Liver (tissue), 3 donors: ENCODE measurements at regions not wholly inside any gene's neighbourhood (a gene's known extent, or its start where the extent isn't known, plus 50 kb on each side); places are given as distances from the start of the nearest gene placed in this dataset.

ENCODE experiments used
- GABPA ChIP-seq, 2 donors: IDR thresholded peaks in 1 of 2; conservative IDR thresholded peaks in 1 of 2; 2 replicates each; pipeline ENCODE4 v1.6.1; 2016; ENCODE audit warnings: antibody characterized with exemption in 2 of 2, mild to moderate bottlenecking in 1 of 2, moderate library complexity in 1 of 2
- MAX ChIP-seq: IDR thresholded peaks from 2 replicates; pipeline ENCODE4 v1.6.1; 2016; ENCODE audit warnings: antibody characterized with exemption
- NR2F2 ChIP-seq: IDR thresholded peaks from 2 replicates; pipeline ENCODE4 v1.6.1; 2016; ENCODE audit warnings: antibody characterized with exemption
- RAD21 ChIP-seq, 2 donors: IDR thresholded peaks; 2 replicates each; pipeline ENCODE4 v1.6.1; 2016; ENCODE audit warnings: antibody characterized with exemption in 2 of 2, mild to moderate bottlenecking in 2 of 2
- SP1 ChIP-seq: IDR thresholded peaks from 2 replicates; pipeline ENCODE4 v1.6.1; 2018; ENCODE audit warnings: antibody characterized with exemption, mild to moderate bottlenecking
- TAF1 ChIP-seq: conservative IDR thresholded peaks from 2 replicates; pipeline ENCODE4 v1.6.1; 2016; ENCODE audit warnings: antibody characterized with exemption, mild to moderate bottlenecking
- TF ChIP-seq, protein P1 (sequence below): fragments of 150-350 bp; IDR thresholded peaks from 2 replicates; pipeline ENCODE4 v1.5.1; 2017; ENCODE audit warnings: improper control_type of control experiment, low read depth, low read length; ENCODE audit not compliant: missing input control
- donor health status: healthy.
- donor health status: healthy.

- TF ChIP-seq, protein P1, sequence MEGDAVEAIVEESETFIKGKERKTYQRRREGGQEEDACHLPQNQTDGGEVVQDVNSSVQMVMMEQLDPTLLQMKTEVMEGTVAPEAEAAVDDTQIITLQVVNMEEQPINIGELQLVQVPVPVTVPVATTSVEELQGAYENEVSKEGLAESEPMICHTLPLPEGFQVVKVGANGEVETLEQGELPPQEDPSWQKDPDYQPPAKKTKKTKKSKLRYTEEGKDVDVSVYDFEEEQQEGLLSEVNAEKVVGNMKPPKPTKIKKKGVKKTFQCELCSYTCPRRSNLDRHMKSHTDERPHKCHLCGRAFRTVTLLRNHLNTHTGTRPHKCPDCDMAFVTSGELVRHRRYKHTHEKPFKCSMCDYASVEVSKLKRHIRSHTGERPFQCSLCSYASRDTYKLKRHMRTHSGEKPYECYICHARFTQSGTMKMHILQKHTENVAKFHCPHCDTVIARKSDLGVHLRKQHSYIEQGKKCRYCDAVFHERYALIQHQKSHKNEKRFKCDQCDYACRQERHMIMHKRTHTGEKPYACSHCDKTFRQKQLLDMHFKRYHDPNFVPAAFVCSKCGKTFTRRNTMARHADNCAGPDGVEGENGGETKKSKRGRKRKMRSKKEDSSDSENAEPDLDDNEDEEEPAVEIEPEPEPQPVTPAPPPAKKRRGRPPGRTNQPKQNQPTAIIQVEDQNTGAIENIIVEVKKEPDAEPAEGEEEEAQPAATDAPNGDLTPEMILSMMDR = no peak
- TF ChIP-seq NR2F2 (no peak), TAF1 (no peak), SP1 (no peak), MAX (no peak), GABPA (IDR thresholded peaks at IDR 0.05 in 1 of 2, conservative IDR thresholded peaks at IDR 0.05 in 1 of 2) (no peak), RAD21 (IDR thresholded peaks at IDR 0.05) (no peak)
Measured at GRCh38 chr1:74830766-74831165, 97.8 kb downstream of the TYW3 start.
